NCI-H345 (cell line): ENCODE measurements at regions not wholly inside any gene's neighbourhood (a gene's known extent, or its start where the extent isn't known, plus 50 kb on each side); places are given as distances from the start of the nearest gene placed in this dataset.
"Not testable (repeated sequence)": the region's sequence is repeated elsewhere in the genome, so short reads cannot be mapped to it uniquely, and the experiment has no call there.

Experiments
- DNase-seq: peaks from one replicate; lab custom pipeline; 2025; lab: John Stamatoyannopoulos, UW

DNA sequence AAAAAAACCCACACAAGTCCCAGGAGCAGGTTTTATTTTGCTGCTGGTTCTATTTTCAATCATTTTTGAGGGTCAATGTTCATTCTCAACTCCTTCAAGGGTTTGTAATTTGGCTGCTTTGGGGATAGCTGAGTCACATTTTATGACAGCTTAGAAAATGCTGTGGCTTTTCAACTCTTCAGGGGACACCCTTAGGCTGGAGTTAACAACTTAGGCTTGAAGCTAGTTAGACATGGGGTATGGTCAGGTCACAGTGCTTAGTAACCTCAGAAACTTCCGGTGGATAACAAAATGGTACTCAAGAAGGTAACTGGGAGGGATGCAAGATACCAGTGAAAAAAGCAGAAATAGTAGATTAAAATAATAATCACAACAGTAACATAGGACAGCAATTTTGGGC is 308.8 kb downstream of the HHIPL2 start:
- no peak for DNase-seq

DNA sequence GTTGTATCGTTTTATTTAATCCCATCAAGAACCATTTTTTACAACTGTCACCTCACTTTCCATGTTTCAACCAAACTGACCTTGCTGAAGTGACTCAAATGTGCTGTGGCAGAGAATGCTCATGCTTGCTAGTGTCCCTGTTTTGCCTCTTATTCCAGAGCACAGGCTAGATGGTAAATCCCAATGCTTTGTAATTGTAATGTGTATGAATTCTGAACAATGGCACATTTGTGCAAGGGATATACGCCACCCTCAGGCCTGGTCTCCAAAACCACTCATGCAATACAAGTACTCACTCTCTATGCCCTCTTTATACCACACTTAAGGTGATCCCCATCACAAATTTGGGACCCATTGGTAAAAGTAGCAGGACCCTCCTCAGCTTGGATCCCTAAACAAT is 313.6 kb downstream of the HHIPL2 start:
- DNase-seq = no peak

DNA sequence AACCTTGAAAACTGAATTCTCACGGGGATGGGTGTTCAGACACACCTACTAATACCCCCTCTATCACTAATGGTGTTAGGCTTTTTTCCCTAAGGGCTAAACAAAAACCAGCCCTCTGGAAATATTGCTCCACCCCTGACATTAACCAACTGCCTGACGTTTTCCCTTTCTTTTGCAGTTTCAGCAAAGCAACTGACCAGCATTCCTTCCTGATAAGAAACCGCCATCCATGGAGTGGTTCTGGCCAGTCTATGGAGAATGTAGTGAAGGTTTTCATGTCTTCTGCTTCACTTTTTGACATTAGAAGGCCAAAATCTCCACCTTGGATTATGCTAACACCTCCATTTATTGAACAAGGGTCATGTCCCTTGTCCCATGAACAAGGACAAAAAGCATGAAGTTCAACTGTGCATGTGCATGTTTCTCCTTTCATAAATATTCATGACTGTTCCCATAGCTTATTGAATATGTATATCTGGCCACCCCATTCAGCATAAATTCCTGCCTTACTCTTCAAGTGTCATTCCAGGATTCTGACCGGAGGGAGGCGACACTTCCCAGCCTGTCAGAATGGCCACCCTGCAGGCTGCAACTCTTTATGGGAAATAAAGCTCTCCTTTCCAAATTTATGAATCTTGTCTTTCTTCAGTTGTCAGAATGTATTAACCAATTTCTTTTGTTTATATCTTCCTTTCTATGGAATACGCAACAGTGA is 314.3 kb downstream of the HHIPL2 start:
- no peak for DNase-seq

DNA sequence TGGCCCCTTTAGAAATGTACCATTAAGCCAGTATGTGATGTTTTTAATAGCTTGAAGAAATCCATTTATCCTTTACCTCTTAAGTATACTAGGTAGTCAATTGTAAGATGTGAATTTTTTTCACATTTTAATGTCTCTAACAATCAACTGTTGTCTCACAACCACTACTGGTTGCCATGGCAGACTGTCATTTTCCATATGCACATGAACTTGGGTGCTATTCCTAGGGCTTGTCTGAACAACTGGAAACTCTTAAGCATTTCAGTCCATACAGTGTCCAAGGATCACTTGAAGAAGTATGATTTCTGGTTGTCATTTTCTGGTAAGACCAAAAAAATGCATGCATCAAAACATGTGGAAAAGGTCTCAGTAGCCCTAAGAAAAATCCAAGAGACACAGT is 315.1 kb downstream of the HHIPL2 start:
- no peak for DNase-seq

DNA sequence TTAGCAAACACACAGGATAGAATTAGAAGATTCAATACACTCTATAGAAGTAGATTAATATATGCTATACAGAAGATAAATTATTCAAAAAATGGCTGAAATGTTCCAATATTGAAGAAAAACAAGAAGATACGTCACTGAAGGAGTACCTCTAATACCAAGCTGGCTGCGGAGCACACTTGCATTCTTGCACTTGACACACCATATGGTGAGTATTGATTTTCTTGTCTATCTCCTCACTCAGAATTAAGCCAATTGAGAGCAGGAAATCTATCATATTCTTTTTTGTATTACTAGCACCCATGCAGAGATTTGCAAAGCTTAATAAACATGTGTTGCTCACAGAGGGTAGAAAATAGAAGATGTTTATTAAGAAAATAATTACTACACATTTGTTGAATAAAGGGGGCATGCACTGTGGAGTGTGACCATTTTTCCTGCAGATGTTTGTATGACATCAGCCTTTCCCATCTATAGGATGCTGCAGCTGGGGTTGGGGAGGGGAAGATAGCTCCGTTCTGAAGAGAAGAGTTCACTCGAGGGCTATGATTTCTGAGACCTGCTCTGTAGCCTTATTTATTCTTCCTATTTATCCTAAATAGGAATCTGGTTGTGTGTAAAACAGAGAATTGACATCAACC is 318.1 kb downstream of the HHIPL2 start:
- DNase-seq = no peak

DNA sequence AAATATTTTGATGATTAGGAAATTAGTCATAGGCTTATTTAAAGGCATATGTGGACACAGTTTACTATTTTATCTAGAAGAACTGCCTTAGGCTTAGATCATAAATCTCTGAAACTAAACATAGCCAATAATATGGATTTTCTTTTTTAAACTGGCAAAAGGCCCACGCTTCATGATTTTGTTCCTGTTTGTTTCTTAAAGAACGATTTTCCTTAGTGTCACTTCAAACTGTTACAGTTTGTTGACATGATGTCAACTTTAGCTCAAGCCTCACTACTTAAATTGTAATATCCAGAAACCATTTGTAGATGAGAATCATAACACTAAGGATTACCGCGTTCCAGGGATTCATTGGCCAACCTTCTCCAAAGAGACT is 322.6 kb downstream of the HHIPL2 start:
- no peak for DNase-seq

DNA sequence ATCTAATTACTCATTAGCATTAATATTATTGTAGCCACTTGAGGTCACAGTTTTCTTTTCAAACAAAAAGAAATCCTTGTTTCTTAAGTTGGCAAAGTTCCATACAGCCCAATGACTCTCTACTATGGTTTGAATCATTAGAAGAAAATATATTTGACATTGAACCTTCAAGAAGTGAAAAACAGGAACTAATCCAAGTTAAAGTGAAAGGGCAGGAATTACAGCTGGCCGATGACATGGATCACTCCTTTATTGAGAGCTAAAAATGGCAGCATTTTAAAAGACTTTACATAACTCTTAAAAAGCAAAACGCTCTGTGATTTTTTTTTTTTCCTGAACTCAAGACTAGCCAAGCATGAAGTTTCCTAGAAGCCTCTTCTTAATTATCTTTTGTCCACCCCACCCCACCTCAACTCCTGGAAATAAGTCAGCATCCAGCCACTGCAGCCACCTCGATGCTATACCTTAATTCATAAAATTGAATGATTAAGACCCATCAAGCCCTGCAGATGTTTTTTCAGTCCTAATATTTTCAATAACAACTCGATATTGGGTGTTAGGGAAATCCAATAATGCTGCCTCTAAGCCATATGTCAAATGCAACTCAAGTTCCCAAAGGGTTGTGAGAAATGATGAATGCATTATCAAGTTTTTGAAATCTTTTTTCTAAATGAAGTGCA is 323.1 kb downstream of the HHIPL2 start:
- no peak for DNase-seq

DNA sequence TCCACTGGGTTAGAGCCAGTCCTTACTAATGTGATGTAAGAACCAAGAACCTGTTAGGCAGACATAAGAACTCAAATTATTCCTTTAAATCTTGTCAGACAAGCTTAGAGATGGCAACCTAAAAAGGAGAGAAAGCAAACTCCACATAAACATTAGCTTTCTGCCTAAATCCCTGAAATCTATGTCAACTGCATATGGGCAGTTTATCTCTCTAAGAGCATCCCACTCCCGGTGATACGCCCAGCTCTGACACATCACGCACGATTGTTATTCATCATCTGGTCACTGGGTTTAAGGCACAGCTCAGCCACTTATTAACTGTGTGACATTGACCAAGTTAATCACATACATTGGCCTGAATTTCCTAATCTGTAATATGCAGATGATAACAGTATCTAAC is 323.7 kb downstream of the HHIPL2 start:
- DNase-seq = no peak

DNA sequence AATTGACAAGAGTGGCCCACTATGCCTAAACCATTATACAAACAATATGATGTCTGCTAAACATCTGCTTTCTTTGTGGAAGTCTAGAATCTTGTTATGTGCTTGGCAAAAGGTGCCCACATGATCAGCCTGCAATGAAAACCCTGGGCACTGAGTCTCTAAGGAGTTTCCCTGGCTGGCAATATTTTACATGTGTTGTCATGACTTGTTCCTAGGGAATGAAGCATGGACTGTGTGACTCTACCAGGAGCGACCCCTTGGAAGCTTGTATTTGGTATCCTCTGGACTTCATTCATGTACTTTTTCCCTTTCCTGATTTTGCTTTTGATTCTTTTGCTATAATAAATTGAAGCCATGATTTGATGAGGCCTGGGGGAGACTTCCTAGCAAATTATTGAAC is 324.9 kb downstream of the HHIPL2 start:
- no peak for DNase-seq

DNA sequence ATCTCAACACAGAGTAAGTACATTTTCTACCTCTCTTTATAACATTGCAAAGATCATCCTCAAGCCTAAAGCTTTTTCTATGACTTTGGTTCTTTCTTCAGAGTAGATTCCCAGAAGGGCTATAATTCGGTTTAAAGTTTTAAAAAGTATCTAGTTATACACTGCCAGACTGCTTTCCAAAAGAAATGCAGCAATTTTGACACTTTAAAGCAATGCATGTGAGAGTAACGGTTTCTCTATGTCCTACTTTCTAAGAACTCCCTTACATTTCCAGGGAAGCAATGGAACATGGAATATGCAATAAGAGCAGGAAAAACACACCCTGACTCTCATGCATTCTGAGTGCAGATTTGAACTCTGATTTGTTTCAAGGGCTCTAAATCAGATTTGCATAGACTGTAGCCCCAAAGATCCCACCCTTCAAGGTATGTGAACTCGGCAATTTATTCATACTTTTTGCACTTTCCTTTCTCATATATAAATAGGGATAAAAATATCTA is 331.6 kb downstream of the HHIPL2 start:
- DNase-seq = no peak

DNA sequence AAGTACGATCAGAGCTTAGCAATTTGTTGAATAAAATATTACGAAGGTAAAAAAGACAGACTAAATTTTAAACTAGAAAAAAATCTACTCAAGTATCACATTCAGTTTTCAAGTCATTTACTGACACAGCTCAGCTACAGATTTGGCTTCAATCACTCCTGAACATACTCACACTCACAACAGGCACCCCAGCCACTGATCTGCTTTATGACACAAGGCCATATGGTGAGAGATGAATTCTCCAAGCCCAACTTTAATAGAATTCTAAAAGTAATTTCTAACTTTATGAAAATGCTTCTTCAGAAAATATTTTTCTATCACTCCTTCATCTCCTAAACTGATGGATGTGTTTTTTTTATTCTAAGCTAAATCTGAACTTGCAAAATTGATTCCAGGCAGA is 337.1 kb downstream of the HHIPL2 start:
- DNase-seq = no peak

DNA sequence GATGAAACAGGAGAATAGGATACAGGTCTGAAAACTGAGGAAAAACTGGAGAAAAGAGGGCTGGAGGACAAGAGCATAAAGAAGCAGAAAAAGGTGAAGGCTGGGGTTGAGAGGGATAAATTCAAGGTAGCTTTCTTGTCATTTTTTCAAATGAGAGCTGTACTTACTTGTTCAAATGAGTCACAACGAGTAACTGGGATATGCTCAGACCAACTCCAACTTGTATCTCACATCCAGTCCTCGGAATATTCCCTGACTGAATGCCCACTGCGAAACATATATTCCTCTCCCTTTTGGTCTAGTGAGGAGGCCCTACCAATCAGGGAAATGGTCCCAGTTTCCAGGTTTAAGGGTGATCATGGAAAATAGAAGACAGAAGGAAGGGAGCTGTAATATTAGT is 343.4 kb downstream of the HHIPL2 start:
- no peak for DNase-seq

DNA sequence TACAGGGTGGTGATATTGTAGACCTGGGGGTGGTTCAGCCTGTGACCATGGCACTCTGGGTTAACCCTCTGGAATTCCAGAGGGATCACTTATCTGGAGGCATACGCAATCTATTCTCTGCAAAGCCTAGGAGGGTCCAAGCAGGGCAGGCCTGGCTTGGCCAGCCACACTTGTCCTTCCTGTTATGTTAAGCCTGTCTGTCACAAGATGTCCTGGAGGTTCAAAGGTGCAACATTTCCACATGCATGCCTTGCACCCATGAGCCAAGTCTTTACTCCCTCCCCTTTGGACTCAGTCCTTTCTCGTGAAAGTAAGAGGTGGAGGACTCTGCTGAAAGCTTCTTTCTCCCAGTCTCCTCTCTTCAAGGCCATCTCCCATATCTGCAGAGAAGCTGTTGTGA is 345.1 kb downstream of the HHIPL2 start:
- no peak for DNase-seq

DNA sequence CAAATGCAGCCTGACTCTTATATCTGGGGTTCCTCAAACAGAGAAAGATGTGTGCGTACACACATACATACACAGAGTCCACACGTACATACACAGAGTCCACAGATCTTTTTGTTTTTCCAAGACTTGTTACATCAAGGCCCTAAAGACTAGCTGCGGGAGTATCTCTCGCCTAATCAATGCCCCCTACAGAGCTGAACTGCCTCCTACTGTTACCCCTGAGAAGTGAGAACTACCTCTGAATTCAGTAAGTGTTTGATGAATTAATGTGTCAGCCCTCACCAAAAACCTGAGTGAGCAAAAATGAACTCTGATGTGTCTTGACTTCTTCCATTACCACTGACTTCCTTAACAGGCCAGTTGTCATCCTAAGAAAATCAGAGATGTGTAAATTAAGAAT is 351.2 kb downstream of the HHIPL2 start:
- no peak for DNase-seq

DNA sequence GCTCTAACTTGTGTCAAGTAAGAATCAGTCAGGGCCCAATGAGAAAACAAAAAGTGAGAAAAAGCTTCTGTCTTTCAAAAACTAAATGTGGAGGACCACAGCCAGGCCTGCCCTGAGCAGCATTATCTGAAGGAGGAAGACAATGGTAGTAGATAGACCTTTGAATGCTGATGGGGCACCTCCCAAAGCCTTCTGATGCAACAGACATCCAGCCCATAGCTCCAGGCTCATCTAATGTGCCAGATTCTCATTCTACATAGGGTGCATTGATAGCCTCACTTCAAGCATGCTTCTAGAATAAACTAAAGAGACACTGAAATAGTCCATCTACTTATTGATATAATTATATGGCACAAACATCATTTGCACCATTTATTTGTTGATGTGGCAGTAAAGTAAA is 351.6 kb downstream of the HHIPL2 start:
- no peak for DNase-seq

DNA sequence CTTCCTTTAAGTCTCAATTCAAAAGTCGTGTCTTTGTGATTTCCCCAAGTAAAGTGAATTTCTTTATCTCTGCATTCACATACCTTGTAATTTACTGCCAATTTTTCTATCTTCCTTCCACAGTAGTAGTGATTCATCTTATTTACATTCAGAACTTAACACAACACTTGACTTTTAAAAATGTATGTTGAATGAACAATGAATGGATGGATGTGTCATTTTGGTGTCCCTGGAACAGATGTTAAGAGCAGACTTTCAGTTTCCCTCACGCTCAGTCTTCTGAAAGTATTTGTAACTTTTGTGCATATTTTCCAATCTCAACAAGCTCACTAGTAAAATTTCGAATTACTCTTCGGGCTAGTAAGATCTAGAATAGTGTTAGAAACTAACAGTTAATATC is 352.0 kb downstream of the HHIPL2 start:
- no peak for DNase-seq

DNA sequence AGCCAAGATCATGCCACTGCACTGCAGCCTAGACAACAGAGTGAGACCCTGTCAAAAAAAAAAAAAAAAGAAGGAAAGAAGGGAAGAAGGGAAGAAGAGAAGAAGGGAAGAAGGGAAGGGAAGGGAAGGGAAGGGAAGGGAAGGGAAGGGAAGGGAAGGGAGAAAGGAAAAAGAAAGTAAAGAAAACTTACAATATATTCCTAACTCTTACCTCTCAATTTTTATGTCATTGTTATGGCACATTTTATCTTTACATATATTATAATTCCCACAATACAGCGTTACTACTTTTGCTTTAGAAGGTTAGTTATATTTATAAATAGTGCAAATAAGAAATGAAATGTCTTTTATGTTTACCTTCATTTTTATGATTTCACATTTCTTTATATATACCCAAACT is 358.7 kb downstream of the HHIPL2 start:
- no peak for DNase-seq

DNA sequence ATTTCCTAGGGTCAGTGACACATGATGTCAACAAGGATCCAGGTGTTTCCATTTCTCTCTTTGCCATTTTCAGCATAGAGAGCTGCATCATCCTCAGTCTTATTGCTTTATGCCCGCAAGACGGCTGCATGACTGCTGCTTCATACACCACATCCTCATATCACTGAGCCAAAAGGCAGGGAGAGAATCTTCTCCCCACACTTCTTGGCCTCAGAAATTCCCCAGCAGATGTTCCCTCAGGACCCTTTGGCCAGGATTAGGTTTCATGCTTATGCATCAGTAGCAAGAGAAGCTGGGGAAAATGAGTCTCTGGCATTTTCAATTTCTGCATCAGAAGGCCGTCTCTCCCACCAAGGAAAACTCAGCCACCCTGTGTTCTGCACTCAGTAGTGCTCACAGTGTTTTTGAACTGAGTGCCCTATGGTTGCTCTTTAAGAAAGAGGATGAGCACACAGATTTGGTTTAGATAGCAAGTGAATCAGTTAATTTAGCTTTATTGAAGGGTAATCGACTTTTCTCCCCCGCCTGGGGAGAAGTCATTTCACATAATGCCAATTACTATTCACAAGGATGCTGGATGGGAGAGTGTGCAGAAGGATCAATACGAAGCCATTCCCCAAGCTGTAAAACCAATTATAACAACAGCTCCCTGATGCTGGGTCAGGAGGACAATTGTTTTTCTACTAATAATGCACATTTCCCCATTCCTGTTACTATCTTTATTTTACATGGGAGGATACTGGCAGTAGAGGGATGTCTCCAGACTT is 360.2 kb downstream of the HHIPL2 start:
- DNase-seq = no peak

DNA sequence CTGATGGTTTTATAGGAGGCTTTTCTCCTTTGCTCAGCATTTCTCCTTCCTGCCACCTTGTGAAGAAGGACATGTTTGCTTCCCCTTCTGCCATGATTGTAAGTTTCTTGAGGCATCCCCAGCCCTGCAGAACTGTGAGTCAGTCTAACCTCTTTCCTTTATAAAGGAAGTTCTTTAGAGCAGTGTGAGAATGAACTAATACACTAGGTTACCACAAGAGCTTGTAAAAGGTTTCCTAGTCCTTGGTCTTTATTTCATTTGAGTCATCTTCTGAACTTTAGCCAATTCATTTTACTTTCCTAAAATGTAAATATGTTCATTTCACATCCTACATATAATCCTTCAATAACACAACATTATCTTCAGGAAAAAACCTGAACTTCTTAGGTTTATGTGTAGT is 365.3 kb downstream of the HHIPL2 start:
- no peak for DNase-seq

DNA sequence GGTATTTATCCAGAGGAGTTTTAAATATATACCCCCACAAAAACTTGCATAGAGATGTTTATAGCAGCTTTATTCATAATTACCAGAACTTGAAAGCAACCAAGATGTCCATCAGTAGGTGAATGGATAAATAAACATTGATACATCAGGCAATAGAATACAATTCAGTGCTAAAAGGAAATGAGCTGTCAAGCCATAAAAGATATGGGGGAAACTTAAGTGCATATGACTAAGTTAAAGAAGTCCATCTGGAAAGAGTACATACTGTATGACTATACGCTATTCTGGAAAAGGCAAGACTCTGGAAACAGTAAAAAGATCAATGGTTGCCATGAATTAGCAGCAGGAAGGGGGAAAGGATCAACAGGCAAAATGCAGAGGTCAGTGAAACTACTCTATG is 366.7 kb downstream of the HHIPL2 start:
- no peak for DNase-seq

DNA sequence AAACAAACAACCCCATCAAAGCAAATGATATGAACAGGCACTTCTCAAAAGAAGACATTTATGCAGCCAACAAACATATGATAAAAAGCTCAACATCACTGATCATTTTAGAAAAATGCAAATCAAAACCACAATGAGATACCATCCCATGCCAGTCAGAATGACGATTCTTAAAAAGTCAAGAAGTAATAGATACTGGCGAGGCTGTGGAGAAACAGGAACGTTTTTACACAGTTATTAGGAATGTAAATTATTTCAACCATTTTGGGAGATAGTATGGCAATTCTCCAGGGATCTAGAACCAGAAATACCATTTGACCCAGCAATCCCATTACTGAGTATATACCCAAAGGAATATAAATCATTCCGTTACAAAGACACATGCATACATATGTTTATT is 370.4 kb downstream of the HHIPL2 start:
- DNase-seq = not testable (repeated sequence)

DNA sequence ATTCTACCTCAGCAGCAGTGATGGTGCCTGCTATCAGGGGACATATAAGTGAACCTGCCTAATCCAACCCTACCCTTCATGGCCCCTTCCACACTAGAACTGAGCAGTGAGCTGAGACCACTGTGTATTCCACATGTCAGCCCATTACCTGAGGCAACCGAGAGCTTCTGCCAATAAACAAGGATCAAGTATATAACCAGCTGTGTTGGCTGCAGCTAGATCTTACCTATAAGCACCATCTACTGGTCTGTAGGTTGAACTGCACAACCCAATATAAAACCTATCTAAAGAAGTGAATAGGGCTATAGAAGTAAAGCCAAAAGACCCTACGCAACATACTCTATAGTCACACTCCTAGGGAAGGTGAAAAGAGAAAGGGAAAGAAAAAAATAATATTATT is 376.9 kb downstream of the HHIPL2 start:
- DNase-seq = no peak

DNA sequence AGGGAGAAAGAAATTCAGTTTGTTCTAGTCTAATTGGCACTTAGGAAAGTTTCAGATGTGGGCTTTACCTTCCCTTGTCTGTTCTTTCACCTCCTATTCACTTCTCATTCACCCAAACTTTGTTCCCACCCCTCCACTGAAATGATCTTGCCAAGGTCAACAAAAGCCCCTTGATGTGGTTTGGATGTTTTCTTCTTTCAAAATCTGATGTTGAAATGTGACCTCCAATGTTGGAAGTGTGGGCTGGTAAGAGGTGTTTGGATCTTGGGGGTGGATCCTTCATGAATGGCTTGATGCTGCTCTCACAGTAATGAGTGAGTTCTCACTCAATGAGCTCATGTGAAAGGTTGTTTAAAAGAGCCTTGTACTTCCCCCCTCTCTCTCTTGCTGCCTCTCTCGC is 379.3 kb downstream of the HHIPL2 start:
- no peak for DNase-seq
